Breast epithelium (tissue), 3 donors: ENCODE measurements at regions not wholly inside any gene's neighbourhood (a gene's known extent, or its start where the extent isn't known, plus 50 kb on each side); places are given as distances from the start of the nearest gene placed in this dataset.
A peak's percentile ranks its signal among the peaks of the same experiment; 100 is the strongest.

Experiments used
- CTCF ChIP-seq, 3 donors: fragments of 450-650 bp; IDR thresholded peaks; one replicate each; pipeline ENCODE4 v1.5.1; 2016 to 2017; ENCODE audit warnings: antibody characterized with exemption in 3 of 3, mild to moderate bottlenecking in 3 of 3, moderate library complexity in 3 of 3
- POLR2A ChIP-seq: fragments of 450-650 bp; IDR thresholded peaks from one replicate; pipeline ENCODE4 v1.6.1; 2016; ENCODE audit warnings: antibody characterized with exemption, mild to moderate bottlenecking, moderate library complexity

DNA sequence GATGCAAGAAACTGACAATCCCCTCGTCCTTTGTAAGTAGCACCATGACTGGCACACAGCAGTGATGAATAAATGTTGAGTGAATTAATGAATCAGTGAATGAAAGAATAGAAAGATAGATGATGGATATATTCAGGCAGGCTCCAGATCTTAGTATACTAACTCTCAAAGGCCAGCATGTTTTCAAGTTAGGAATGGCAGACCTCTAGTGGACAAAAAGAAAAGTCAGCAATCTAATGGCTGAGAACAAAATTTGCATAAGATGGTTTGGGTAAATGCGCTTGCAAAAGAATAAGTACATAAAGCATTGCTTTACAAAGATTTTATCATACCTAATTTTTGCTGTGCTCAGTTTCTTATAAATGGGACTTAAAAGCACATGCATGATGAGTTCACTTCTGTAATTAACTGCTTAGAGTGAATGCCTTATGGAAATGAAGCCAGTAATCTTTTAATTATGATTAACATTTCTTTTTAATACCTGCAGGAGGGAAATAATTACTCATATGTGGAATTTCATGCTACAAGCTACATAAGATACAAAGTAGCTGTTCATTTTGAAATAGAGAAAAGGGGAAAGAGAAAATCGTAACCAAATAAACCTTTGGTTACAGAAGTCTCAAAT lies 126.9 kb upstream of the GPRIN3 start:
- no peak for TF ChIP-seq POLR2A
- peak; percentile 59 to 73 (median 66) for TF ChIP-seq CTCF (IDR thresholded peaks at IDR 0.05)
